Thyroid gland (tissue), 4 donors: ENCODE measurements at regions not wholly inside any gene's neighbourhood (a gene's known extent, or its start where the extent isn't known, plus 50 kb on each side); places are given as distances from the start of the nearest gene placed in this dataset.

Experiments used
- CTCF ChIP-seq, 6 experiments: fragments of 200-600 bp in 3 of 6; fragments of 450-650 bp in 3 of 6; sonication (generic) in 3 of 6; IDR thresholded peaks; one replicate each; pipeline ENCODE4 v1.5.1; 2016 to 2019; ENCODE audit warnings: antibody characterized with exemption in 6 of 6, mild to moderate bottlenecking in 2 of 6, inconsistent platforms in 1 of 6, moderate library complexity in 1 of 6
- POLR2A ChIP-seq, 2 donors: fragments of 450-650 bp; IDR thresholded peaks; one replicate each; pipeline ENCODE4 v1.6.1; 2017; ENCODE audit warnings: antibody characterized with exemption in 2 of 2, mild to moderate bottlenecking in 2 of 2, moderate library complexity in 1 of 2

GRCh38 chr3:152195206-152195605 lies 73.5 kb upstream of the MBNL1 start:
- TF ChIP-seq POLR2A (IDR thresholded peaks at IDR 0.05) (no peak), CTCF (IDR thresholded peaks at IDR 0.05) (no peak)
